ENCODE measurements at regions not wholly inside any gene's neighbourhood (a gene's known extent, or its start where the extent isn't known, plus 50 kb on each side); places are given as distances from the start of the nearest gene placed in this dataset.

- no peak for TF ChIP-seq GATA3 (IDR thresholded peaks at IDR 0.05; ENCODE audit: low read depth, low read length)
- TF ChIP-seq GATA2 (IDR thresholded peaks at IDR 0.05; ENCODE audit: low read depth, low read length) = no peak
Observed at GRCh38 chr21:38898422-38899096, 92.8 kb downstream of the ETS2 start.

All from SH-SY5Y (cell line).